ENCODE measurements at regions not wholly inside any gene's neighbourhood (a gene's known extent, or its start where the extent isn't known, plus 50 kb on each side); places are given as distances from the start of the nearest gene placed in this dataset.

DNA sequence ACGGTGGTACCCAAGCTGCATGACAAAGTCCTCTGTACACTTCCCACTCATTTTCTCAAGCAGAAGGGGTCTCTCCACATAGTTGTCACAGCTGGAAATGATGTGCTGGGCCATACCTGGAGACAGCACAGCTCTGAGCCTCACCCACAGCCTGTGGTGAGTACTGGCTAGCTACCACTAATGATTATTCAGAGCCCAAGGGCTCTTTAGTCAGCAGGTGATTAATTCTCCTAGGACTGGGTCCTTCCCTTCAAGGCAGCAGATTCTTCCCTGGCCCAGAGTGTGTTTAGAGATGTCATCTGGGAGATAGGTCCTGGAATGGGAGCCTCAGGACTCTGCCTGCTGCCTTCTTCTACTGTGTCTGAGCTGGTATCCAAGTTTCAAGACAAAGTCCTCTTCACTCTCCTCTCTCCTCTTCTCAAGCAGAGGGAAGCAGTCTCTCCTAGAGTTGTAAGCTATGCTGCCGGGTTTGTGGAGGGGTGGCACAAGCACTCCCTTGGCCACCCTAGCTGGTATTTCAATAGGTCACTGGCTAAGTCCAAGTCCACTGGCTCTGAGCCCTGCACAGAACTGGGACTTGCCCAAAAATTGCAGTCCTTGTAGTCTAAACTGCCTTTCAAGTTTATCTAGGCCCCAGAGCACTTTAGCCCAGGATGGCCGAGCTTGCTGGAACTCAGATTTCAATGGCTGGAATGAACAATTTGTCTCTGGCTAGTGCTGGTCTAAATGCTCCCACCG is 49.8 kb upstream of the VGLL2 start:
- H3K4me3 ChIP-seq (ENCODE audit: low read depth, low read length) = no peak overlapping the region
- DNase-seq (ENCODE audit: low read depth) = no peak
